Breast epithelium (tissue), 4 donors: ENCODE measurements at regions not wholly inside any gene's neighbourhood (a gene's known extent, or its start where the extent isn't known, plus 50 kb on each side); places are given as distances from the start of the nearest gene placed in this dataset.

Experiments
- DNase-seq, 2 donors: peaks; one replicate each; pipeline ENCODE4 v3.0.0-alpha.2; 2019; ENCODE audit warnings: low spot score in 2 of 2
- H3K27ac ChIP-seq, 2 donors: fragments of 200-600 bp; sonication (generic) in 1 of 2; one replicate each; pipeline ENCODE4 v1.5.1; 2016 to 2019; ENCODE audit warnings: mild to moderate bottlenecking in 1 of 2
- H3K27me3 ChIP-seq, 2 donors: fragments of 200-600 bp; sonication (generic) in 1 of 2; one replicate each; pipeline versions ENCODE4 v1.5.1 to v1.6.0; 2017 to 2019; ENCODE audit warnings: control low read depth in 1 of 2, mild to moderate bottlenecking in 1 of 2
- H3K36me3 ChIP-seq: fragments of 200-600 bp; one replicate; pipeline ENCODE4 v1.5.1; 2019
- H3K4me1 ChIP-seq, 2 donors: fragments of 200-600 bp; sonication (generic); one replicate each; pipeline ENCODE4 v1.5.1; 2016 to 2019; ENCODE audit warnings: control low read depth in 1 of 2
- H3K4me3 ChIP-seq, 3 donors: fragments of 200-600 bp; sonication (generic); 1 replicate in 2 of 3; 2 replicates in 1 of 3; pipeline ENCODE4 v1.5.1; 2016 to 2019; ENCODE audit warnings: mild to moderate bottlenecking in 3 of 3, moderate library complexity in 2 of 3
- H3K9me3 ChIP-seq, 2 donors: fragments of 200-600 bp; sonication (generic) in 1 of 2; one replicate each; pipeline ENCODE4 v1.5.1; 2016 to 2019; ENCODE audit warnings: control low read depth in 1 of 2
- CTCF ChIP-seq, 3 donors: fragments of 450-650 bp; IDR thresholded peaks; one replicate each; pipeline ENCODE4 v1.5.1; 2016 to 2017; ENCODE audit warnings: antibody characterized with exemption in 3 of 3, mild to moderate bottlenecking in 3 of 3, moderate library complexity in 3 of 3
- POLR2A ChIP-seq: fragments of 450-650 bp; IDR thresholded peaks from one replicate; pipeline ENCODE4 v1.6.1; 2016; ENCODE audit warnings: antibody characterized with exemption, mild to moderate bottlenecking, moderate library complexity
- POLR2AphosphoS5 ChIP-seq, 3 donors: sonication (generic); formaldehyde crosslinking; IDR thresholded peaks; one replicate each; pipeline ENCODE4 v1.6.1; 2017; ENCODE audit warnings: antibody characterized with exemption in 3 of 3
- intact Hi-C: fragments of 100-400 bp; cut with DNase I; formaldehyde crosslinking; loops from one replicate; pipeline ENCODE4 v1.15.1; 2023; ENCODE audit warnings: low total_unique reads

GRCh38 chr16:80040814-80041213 is 440.3 kb upstream of the MAF start:
- no peaks in the 10 kb centered on the region for H3K27me3 ChIP-seq

GRCh38 chr16:80040413-80040812 is 439.9 kb upstream of the MAF start:
- Histone ChIP-seq H3K4me1 (no peaks in the 10 kb centered on the region), H3K4me3 (no peak overlapping the region), H3K9me3 (no peaks in the 10 kb centered on the region), H3K27ac (no peak overlapping the region), H3K36me3 (no peaks in the 10 kb centered on the region), H3K27me3 (no peaks in the 10 kb centered on the region)
- intact Hi-C loops: no loop called here
- TF ChIP-seq POLR2A (no peak), CTCF (IDR thresholded peaks at IDR 0.05) (no peak), POLR2AphosphoS5 (IDR thresholded peaks at IDR 0.05) (no peak)
- DNase-seq: no peak

More at GRCh38 chr16:80040814-80041213, 440.3 kb upstream of the MAF start:
- no peak for DNase-seq
- no peak for TF ChIP-seq CTCF (IDR thresholded peaks at IDR 0.05)
- TF ChIP-seq POLR2A: no peak
- TF ChIP-seq POLR2AphosphoS5 (IDR thresholded peaks at IDR 0.05): no peak
- Histone ChIP-seq H3K4me1 (no peaks in the 10 kb centered on the region), H3K36me3 (no peaks in the 10 kb centered on the region), H3K9me3 (no peaks in the 10 kb centered on the region), H3K4me3 (no peak overlapping the region), H3K27ac (no peak overlapping the region)
- intact Hi-C loops: no loop called here

DNA sequence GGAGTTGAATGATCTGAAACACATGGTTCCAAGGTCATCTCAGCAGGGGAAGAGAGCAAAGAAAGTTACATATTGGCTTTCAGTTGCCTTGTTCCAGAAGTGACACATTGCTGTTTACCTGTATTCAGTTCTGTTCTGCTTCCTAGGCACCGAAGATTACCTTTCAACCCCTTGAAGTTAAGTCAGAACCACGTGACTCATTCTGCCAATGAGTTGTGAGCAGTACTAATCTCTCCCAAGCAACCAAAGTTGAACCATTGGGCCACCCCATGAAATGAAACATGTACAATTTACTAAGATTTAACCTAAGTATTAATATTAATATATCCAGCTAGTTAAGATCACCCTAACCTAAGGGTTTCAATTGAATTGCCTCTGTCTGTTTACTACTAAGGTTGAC is 439.2 kb upstream of the MAF start:
- Histone ChIP-seq H3K4me3 (no peak overlapping the region), H3K27me3 (no peaks in the 10 kb centered on the region), H3K9me3 (no peaks in the 10 kb centered on the region), H3K4me1 (no peaks in the 10 kb centered on the region), H3K27ac (no peak overlapping the region), H3K36me3 (no peaks in the 10 kb centered on the region)
- TF ChIP-seq POLR2A (no peak), CTCF (IDR thresholded peaks at IDR 0.05) (no peak), POLR2AphosphoS5 (IDR thresholded peaks at IDR 0.05) (no peak)
- intact Hi-C loops: no loop called here
- DNase-seq: no peak

DNA sequence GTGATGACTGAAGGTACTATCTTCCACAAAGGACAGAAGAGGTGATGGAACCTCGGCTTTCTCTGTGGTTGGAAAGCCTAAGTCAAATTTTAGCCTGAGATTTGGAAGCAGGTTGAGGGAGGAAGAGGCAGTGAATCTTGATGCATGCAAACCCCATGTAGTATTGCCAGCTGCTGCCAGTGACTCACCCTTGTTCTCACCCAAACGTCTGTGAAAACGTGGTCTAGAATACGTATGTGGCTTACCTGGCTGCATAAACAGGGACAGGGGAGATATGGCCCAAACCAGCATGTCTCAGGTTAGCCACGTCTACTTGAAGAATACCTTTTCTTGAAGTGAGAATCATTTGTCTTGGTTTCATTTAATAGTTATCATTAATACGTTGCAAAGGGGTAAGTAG is 438.0 kb upstream of the MAF start:
- intact Hi-C loops: no loop called here
- Histone ChIP-seq H3K4me3 (no peak overlapping the region), H3K27me3 (no peaks in the 10 kb centered on the region), H3K4me1 (no peaks in the 10 kb centered on the region), H3K27ac (no peak overlapping the region), H3K36me3 (no peaks in the 10 kb centered on the region), H3K9me3 (no peaks in the 10 kb centered on the region)
- no peak for DNase-seq
- no peak for TF ChIP-seq POLR2AphosphoS5 (IDR thresholded peaks at IDR 0.05)
- no peak for TF ChIP-seq POLR2A
- TF ChIP-seq CTCF (IDR thresholded peaks at IDR 0.05): no peak

DNA sequence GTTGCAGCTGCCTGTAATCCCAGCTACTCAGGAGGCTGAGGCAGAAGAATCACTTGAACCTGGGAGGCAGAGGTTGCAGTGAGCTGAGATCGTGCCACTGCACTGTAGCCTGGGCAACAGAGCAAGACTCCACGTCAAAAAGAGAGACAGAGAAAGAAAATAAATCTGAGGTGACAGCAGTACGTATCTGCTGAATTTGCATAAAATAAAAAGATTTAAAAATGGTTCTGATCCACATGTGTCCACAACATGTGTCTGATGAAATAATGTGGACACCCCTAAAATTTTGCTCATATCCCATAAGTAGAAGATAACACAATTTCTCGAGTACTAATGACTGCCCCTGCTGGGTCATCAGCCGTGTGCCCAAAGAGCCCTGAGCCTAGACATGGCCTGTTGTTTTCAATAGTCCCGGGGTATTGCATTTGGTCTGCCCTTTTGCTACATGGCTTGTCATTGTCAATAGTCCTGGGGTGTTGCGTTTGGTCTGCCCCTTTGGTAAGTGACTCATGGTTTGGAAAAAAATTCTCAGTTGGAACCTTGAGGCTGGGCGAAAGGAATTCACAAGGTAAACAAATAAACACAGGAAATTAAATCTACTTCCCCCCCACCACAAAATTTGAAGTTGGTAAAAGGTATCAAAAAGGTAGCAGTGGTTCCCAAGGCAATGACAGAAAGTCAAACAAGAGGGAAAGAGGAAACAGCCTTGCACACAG is 434.6 kb upstream of the MAF start:
- H3K9me3 ChIP-seq: no peaks in the 10 kb centered on the region
- no peaks in the 10 kb centered on the region for H3K36me3 ChIP-seq
- intact Hi-C loops: no loop called here
- no peak overlapping the region for H3K27ac ChIP-seq
- no peak for DNase-seq
- TF ChIP-seq CTCF (IDR thresholded peaks at IDR 0.05) (no peak), POLR2A (no peak), POLR2AphosphoS5 (IDR thresholded peaks at IDR 0.05) (no peak)
- H3K4me3 ChIP-seq: no peak overlapping the region
- H3K4me1 ChIP-seq: no peaks in the 10 kb centered on the region
- H3K27me3 ChIP-seq: no peaks in the 10 kb centered on the region
